HG02763 (cell line): ENCODE measurements at regions not wholly inside any gene's neighbourhood (a gene's known extent, or its start where the extent isn't known, plus 50 kb on each side); places are given as distances from the start of the nearest gene placed in this dataset.

Experiments used
- ATAC-seq: cut with Tn5 transposase; IDR thresholded peaks from one replicate; pipeline ENCODE4 v1.9.1; 2021; ENCODE audit warnings: mild to moderate bottlenecking, moderate library complexity; ENCODE audit not compliant: unreplicated experiment

DNA sequence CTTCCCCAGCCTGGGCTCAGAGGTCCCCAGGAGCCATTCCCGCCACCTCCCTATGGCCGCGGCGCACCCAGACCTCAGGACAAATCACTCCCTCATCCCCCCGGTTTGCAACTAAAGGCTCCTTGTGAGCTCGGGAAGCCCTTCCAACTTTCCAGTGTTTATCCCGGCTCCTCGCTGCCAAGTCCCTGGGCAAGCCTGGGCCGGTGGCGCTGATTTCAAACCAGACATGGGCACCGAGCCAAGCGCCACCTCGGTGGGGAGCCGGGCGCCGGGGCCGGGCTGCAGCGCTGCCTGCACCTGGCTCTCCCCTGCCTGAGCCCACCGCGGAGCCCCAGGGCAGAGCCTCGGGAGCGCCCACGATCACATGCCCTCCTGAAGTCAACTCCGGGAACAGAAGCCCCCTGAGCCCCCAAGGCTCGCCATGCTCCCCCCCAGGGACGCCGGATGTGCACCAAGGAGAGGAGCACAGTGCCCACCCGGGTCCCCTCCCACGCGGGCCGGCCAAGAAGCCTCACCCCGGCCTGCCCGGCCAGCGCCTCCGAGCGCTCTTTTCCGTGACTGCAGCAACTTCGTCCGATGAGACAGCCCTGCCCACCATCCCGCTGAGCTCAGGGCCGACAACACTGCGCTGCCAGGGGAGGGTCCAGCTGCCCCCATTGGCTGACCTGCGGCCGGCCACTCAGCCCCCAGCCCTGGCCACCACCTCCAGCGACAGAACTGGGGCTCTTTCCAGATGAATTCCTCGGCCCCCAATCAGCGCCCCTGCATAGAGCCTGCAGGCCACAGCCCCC, 50.0 kb downstream of the NCOR2 start:
- no peak for ATAC-seq

GRCh38 chr12:124516850-124517249, 50.6 kb downstream of the NCOR2 start:
- ATAC-seq, result no peak

GRCh38 chr12:124515981-124516380, 51.4 kb downstream of the NCOR2 start:
- ATAC-seq, result no peak

GRCh38 chr12:124514996-124515932, 52.1 kb downstream of the NCOR2 start:
- ATAC-seq, result no peak

DNA sequence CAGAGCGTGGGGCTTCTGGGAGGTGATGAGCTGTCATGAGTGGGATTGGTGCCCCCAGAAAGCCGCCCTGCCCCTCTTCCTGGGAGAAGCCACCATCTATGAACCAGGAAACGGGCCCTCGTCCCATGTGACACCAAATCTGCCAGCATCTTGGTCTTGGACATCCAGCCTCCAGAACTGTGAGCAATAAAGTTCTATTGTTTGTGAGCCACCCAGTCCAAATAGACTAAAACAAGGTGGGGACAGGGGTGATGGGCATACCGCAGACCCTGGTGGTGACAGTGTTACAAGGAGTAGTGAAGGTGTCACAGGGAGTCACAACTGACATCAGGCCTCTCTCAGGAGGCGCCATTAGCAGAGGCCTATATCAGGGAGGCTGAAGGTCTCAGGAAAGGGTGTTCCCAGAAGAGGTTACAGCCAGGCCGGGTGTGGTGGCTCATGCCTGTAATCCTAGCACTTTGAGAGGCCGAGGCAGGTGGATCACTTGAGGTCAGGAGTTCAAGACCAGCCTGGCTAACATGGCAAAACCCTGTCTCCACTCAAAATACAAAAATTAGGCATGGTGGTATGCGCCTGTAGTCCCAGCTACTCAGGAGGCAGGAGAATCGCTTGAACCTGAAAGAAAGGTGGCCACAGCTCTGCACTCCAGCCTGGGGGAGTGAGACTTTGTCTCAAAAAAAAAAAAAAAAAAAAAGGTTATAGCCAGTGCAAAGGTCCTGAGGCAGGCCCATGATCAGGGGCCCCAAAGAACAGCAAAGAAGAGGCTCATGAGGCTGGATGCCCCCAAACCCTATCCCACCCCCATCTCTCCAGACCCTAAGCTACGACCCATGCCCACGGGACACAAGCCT, 53.0 kb downstream of the NCOR2 start:
- no peak for ATAC-seq

- ATAC-seq, result no peak
Observed at GRCh38 chr12:124513297-124513867, 54.0 kb downstream of the NCOR2 start.

GRCh38 chr12:124512667-124513296, 54.6 kb downstream of the NCOR2 start:
- ATAC-seq, result no peak

GRCh38 chr12:124511259-124511985, 56.0 kb downstream of the NCOR2 start:
- no peak for ATAC-seq

GRCh38 chr12:124510301-124510970, 57.0 kb downstream of the NCOR2 start:
- ATAC-seq, result no peak

GRCh38 chr12:124509676-124510300, 57.6 kb downstream of the NCOR2 start:
- ATAC-seq, result no peak

DNA sequence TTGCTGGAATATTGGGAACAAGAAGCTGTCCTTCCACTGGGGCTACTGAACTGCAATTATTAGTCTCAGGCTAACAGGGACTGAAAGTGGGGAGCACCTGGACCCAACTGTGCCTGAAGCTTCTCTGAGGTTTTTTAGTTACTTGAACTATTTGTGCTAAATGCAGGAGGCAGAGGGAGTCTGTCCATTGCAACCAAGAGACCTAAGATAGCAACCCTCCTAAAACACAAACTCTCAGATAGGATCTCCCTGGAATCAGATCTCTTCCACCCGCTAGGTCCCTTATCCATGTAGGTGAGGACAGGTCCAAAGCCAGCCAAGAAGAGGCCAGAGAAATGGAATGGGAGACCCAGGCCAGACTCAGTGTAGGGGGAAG, 58.1 kb downstream of the NCOR2 start:
- no peak for ATAC-seq

- no peak for ATAC-seq
Observed at GRCh38 chr12:124508381-124509079, 58.9 kb downstream of the NCOR2 start.

DNA sequence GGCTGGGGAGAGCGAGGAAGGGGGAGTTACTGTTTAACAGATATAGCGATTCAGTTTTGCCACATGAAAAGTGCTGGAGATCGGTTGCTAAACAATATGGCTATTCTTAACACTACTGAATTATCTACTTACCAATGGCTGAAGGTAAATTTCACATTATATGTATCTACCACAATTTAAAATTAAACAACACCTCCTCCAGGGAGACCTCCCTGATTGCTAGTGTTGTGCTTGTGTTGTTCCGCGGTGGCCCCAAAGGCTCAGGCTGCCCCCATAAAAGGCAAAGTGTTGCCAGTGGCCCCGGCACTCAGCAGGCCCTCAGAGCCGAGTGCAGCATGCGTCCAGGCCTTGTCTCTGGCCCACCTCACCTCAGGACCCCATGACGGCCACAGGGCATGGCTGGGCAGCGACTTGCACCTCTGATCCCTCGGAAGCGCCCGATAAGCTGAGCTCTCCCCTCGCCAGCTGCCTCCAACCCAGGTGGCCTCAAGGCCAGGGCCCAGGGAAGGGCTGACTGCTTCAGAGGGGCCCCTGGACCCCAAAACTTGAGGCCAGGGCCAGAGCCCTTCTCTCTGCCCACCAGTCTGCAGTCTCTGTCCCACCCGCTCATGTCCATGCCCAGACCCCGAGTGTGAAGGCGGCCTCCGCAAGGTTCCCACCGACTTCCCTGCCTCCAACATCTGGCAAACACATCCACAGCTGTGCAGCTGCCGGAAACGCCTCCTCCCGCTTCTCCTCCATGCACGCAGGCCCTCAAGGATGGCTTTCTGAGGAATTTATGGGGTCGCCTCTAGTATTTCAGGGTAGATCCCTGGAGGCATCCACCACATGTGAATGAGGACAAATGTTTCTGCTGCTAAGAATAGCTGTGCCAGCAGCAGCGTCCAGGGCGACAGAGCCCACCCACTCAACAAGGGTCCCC, 60.0 kb downstream of the NCOR2 start:
- no peak for ATAC-seq

DNA sequence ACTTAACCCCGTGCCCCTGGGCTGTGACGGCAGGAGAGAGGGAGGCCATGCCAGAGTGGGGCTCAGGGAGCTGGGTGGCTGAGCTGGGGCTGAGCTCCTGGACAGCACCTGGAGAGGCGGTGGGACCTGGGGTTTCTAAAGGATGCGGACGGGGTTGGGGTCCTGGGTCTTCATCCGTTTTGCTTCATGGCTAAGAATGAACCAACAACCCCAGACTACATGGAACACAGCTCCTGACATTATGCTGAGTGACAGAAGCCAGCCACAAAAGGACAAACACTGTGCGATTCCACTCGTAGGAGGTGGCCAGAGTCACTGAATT, 60.6 kb downstream of the NCOR2 start:
- no peak for ATAC-seq

DNA sequence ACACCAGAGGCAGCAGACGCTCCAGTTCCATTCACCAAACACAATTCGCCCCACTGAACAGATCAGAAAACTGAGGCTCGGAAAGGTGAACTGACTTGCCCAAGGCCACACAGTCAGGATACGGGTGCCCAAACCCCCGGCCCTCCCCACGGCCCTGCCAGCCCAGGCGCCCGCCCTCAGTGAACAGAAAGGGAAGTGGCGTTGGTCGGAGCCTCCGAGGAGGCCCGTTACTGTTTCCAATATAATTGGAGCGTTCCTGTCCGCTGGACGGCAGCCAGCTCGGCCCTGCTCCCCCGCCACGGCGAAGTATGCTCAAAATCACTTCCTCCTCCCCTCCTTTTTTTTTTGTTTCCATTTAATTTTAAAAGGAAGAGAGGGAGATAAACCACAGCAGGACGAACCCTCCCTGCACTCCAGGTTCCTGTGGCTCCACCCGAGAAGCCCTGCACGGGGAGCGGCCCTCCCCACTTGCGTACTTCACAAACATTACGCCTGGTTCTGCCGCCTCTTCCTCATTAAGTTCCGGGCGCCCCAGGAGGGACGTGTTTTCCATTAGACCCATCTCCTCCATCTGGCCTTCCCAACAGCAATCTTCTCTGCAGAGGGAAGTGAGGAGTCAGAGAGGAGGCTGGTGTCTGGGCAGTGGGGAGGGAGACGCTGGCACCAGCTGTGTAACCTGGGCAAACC, 61.1 kb downstream of the NCOR2 start:
- ATAC-seq, result no peak

DNA sequence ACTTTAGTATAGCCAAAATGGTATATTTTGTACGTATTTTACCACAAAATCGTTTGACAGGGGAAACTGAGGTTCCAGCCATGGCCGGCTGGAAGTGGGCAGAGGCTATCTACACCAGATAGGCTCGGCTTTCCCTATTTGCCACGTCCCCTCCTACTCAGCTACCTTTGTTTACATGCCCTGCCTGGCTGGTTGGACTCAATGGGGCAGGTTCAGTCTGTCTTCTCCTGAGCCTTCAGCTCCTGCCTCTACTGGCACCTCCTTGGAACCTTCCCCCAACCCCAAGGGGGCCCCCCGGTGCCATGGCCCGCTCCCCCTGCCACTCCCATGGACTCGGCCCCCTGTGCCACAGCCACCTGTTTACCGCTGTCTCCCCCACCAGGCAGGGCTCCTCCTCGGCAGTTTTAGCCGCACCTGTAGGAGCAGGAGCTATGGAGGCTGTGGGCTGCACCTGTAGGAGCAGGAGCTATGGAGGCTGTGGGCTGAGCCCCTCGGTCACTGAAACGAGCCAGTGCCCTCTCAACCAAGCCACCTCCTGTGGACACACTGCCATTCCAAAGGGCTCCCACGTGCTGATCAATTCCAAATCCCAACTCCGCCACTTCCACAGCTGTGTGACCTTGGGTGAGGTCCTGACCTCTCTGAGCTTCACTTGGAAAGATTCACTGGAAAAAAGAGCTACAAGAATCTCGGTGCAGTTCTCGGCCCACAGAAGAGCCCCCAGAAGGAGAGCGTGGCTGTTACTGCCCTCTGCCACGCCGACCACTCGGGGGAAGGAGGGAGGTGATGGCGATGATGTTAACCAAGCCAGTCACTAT, 62.2 kb downstream of the NCOR2 start:
- ATAC-seq, result no peak
